ENCODE measurements at regions not wholly inside any gene's neighbourhood (a gene's known extent, or its start where the extent isn't known, plus 50 kb on each side); places are given as distances from the start of the nearest gene placed in this dataset.
"Not testable (repeated sequence)": the region's sequence is repeated elsewhere in the genome, so short reads cannot be mapped to it uniquely, and the experiment has no call there.

DNA sequence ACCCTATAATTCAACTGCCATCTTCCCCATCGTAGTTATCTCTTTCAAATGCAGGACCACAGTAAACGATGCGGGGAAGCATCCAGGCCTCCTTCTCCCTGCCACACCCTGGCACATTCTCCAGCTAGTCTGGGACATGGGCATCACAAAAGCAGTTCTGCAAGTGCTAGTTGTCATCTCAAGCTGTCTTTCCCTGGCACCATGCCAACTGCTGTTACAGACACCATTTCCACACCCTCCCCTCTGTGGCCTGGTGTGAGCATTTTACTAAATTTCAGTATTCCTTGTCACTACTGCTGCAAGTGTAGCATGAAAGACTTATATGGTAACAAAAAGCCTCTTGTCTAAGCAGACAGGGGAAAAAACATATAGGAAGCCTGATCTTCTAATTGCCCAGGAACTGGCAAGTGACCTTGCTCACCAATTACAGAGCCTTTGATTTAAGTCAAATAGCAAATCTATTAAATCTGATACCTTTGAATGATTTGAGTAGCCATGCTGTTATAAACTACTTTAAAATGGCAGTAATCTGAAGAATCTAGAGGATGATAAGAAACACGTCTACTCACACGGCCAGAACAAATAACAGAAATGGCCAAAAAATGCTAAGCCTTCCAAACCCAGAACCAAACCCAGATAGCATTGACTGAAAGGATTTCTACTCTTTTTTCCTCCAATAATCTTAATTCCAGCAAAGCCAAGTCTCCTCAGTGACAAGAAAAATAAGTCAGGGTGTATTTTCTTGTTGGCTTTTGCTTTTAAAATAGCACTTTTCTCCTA, 179.0 kb downstream of the NUFIP1 start:
- DNase-seq: no peak

DNA sequence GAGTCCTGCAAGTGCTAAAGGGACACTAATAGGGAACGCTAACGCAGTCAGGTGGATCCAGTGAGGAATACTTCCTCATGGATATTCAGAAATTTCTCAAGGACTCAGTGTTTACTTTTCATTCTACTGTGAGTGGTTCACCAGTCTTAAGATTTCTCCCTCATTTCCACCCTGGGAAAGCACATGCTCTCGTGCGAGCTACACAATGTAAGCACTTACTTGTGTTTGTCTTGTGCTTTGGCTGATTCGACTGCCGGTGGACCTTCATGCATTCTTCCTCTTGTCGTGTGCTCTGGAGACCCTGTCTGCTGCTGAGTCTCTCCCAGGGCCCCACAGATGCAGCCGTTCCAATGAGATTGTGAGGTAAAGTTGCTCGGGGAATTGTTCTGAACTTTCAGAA, 180.1 kb downstream of the NUFIP1 start:
- DNase-seq: no peak

DNA sequence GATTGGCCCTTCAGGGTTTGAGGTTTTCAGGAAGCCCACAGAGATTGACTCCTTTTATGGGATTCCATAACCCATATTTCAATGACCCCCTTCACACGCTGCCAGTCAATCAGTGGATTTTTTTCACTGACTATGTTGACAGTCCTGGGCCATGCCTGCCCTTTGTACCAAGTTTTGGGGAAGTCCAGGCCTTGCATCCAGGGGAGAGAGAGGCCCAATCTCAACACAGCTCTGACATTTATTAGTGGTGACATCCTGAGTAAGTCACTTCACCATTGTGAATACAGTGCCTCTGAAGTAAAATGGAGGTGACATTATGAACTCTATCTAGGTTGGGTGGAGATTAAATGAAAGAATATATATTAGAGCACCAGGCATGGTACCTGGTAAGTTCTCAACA, 181.1 kb downstream of the NUFIP1 start:
- DNase-seq: no peak

DNA sequence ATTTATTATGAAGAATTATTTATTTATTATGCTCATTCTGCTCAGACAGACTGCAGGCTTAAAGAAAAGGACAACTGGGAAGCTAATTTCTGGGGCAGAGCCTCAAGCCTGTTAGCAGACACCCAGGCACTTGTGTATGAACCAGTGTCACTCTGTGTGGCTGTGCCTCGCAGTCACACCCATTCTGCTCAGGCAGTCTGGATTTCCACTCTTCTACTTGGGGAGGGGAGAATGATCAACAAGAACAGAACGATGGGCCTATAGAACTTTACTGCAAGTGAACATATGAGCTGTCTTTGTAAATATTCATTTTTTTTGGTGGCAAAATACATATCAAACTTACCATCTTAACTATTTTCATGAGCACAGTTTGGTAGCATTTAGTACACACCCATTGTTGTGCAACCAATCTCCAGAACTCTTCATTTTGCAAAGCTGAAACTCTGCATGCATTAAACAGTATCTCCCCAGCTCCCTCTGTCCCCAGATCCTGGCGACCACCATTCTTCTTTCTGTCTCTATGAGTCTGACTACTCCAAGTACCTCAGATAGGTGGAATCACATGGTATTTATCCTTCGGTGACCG, 181.7 kb downstream of the NUFIP1 start:
- no peak for DNase-seq

DNA sequence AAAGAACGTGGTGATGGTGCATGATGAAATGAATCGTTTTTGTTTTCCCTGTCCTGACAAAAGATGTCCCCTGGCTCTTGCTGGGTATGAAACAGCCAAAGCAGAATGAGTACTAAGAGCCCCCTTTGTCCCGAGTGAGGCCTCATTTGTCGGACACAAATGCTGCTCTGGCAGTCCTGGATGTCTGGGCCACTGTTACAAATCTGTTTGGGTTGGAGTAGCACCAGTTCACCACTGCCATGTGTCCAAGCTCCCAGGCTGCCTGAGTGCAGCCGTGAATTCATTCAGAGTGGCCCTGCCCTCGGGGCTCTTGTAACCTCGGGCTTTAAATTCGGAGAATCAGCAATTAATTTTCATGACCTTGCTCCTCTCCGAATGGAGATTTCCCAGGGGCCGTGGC, 182.4 kb downstream of the NUFIP1 start:
- DNase-seq: no peak

DNA sequence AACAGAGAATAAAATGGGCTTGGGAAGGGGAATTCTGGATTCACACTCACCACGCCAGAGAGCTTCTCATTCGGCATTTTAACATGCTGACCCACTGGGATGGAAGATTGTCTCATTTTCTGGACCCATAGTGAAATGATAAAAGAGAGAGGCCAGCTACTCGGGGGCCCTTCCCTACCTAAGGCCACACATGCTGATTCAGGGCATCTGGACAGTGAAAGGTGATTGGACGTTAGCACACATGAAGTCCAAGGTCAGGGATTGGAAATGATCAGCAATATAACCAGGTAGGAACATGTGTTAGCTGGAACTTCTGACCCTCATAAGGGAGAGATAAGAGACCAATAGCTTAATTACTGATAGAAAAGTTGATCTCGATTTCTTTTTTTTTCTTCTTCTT, 183.7 kb downstream of the NUFIP1 start:
- DNase-seq: no peak

DNA sequence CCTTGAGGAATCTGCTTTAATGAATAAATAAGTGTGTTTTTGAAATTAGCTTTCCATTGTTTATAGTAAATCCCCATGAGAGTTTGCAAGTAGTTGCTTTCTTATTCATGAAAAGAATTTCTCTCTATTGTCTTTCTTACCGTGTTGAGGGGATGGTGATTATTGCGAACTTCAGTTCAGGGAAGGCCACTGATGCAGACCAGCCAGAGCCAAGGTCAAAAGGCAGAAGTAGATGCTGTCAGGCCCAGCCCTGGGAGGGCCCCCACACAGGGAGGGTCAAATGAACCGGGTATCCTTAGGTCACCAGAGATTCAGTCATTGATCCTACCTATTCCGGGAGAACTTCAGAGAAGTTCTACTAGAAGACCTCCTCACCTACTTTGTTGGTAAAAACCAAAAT, 185.9 kb downstream of the NUFIP1 start:
- no peak for DNase-seq

DNA sequence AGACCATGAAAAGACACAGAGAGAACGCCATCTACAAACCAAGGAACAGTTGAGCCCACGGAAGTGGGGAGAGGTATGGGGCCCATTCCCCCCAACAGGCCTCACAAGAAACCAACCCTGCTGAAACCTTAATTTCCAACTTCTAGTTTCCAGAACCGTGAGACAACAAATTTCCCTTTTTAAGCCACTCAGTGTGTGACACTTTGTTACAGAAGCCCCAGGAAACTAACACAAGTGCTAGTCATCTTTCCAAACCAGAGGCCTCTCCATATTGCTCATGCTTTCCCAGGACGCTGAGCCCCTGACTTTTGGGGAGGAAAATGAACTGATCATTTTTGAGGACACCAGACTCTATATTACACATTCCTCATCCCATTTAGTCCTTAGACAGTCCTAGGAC, 186.8 kb downstream of the NUFIP1 start:
- DNase-seq: no peak

DNA sequence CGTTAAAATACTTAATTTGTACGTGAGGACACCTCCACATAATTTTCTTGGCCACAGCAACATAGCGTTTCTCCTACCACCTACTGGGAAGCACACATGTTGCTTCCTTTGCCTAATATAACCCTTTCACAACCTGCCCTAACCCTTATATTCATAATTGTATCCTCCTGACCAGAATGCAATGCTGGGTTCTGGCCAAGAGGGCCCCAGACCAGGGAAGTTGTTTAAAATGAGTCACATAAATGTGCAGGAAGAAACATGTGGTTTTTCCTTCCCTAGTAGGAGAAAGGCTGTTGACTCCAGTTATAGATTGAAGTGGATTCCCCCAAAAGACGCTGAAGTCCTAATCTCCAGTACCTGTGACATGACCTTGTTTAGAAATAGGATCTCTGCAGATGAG, 187.3 kb downstream of the NUFIP1 start:
- no peak for DNase-seq

DNA sequence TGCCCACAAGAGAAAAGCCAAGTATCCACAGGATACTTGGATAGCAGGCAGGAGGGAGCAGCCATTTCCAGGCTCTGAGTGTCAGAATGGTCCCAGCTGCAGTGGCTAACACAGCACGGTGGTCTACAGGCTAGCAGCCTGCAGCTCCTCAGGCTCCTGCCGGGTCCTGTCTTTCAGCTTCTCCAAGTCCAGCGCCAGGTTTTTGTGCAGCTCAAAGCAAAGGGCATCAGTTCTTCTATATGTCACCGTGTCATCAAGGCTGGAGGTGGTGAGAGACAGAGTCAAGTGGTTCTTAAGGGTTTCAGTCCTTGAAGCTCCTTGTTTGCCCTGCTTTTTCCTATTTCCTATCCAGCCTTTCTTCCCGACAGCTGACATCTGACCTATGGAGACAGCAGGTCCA, 188.6 kb downstream of the NUFIP1 start:
- no peak for DNase-seq

DNA sequence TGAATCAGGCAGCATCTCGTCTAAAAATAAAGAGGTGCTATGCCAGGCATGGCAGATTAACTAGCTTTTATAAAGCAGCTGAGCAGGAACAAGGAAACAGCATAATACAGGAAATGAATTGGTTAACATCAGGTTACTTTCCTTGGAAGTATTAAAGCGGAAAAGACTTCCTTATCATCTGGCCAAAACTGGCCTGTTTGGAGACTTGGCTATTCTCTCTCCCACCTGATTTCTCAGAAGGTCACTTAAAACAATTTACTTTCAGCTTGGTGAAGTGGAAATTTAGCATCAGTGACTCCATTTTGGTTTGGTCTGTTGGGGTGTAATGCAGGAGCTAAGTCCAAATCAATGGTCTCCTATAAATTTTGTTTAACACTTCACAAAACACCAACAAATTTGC, 191.6 kb downstream of the NUFIP1 start:
- no peak for DNase-seq

DNA sequence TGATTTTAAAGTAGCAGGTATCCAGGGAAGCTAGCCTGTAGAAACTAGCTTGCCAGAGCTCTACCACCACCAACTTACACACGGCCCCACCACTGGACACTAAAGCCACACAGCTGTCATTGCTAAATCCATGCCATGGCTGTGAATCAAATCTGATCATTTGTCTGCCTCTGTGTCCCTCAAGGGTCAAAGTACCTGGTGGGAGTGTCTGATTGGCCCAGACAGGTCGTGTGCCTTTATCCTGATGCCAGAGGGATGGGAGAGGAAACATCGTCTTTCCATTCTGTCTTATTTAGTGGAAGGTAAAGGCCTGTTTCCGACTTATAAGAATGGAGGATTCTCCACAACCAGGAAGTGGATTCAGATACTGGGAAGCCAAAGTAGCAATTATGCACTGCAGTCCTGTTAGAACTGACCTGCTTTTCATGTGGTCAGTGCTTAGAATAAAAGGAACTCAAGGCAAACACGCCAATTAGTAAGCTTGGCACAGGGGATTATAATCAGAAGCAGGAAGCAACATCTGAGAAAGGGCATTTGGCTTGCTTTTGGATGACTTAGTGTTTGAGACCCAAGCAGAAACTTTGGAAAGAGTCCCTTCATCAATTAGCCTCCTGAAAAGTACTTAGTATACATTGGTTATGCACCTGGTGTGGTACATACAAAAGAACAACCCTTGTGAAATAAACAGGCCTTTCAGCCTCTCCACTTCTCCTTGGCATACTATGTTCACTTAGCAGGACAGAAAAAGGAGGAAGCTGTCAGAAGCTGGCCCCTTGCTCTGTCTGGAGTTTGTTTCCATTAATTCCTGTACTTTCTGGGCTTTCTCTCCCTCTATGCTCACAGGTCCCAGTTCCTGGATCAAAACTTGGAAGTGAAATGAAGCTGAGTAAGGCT, 192.4 kb downstream of the NUFIP1 start:
- DNase-seq: no peak

DNA sequence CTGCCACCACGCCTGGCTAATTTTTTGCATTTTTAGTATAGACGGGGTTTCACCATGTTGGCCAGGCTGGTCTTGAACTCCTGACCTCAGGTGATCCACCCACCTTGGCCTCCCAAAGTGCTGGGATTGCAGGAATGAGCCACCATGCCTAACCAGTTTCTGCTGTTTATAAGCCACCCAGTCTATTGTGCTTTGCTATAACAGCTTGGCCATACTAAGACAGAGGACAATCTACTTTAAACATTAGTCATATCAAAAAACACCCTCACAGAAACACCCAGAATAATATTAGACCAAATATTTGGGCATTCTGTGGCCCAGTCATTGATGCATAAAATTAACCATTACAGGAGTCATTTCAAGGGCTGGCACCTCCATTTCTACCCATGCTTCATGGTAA, 193.2 kb downstream of the NUFIP1 start:
- DNase-seq: not testable (repeated sequence)

DNA sequence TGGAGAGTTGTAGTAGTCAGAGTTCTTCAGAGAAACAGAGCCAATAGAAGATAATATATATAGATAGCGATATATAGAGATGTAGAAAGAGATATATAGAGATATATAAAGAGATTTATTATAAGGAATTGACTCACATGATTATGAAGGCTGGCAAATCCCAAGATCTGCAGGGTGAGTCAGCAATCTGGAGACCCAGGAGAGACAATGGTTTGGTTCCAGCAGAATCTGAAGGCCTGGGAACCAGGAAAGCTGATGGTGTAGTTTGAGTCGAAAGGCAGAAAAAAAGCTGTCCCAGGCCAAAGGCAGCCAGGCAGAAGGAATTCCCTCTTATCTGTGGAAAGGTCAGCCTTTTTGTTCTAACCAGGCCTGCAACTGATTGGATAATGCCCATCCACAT, 194.1 kb downstream of the NUFIP1 start:
- no peak for DNase-seq

DNA sequence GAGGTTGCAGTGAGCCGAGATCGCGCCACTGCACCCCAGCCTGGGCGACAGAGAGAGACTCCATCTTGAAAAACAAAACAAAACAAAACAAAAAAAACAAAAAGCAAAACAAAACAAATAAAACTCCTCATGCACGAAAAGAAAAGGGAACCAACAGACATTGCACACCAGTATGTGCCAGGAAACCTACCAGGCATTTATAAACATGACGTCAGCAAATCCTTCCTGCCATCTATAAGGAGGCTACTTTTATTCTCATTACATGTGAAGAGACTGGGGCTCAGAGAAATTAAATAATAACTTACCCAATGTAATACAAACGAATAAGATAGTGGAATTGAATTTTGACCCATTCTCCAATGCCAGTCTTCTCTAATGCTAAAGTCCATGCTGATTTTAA, 197.2 kb downstream of the NUFIP1 start:
- no peak for DNase-seq

DNA sequence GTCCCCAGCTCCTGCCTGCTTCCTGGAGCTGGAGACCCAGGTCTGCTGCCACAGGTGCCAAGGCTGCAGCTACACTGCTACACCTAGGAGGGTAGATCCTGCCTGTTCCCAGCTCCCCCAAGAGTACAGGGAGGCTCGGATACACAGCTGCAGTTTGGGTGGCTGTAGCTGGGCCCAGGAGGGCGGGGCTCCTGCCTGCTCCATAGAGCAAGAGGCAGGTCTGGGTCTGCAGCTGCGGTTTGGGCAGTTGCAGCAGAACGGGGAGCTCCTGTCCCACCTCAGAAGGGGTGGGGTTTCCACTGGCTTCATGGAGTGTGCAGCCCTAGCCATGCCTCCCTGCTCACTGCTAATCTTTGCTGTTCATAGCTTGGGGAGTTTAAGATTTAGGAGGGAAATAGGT, 199.0 kb downstream of the NUFIP1 start:
- no peak for DNase-seq

DNA sequence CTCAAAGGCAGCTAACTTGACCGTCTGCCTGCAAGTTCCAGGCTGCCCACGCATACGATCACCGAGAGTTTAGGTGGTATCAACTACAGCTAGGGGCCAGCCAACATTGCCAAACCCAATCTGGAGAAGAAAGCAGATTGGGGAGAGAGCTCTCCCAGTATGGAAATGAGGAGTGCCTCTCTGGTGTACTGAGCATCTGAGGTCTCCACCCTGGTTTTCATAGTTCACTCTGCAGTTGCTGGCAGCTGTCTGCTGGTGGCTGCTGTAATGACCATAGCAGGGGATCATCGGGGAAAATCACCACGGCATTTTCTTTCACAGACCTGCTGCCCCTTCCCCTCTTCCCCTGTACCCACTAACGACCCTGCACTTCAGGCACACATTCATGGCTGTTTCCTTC, 201.7 kb downstream of the NUFIP1 start:
- DNase-seq: no peak

DNA sequence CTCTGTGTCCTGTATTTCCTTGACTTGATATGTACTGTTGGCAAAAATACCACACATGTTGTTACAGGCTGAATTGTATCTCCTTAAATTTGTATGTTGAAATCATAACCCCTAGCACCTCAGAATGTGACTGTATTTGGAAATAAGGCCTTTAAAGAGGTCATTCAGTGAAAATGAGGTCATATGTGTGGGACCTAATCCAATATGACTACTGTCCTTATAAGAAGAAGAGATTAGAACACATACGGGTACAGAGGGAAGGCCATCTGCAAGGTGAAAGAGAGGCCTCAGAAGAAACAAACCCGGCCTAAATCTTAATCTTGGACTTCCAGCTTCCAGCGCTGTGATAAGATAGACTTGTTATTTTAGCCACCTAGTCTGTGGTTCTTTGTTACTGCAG, 202.5 kb downstream of the NUFIP1 start:
- DNase-seq: no peak

DNA sequence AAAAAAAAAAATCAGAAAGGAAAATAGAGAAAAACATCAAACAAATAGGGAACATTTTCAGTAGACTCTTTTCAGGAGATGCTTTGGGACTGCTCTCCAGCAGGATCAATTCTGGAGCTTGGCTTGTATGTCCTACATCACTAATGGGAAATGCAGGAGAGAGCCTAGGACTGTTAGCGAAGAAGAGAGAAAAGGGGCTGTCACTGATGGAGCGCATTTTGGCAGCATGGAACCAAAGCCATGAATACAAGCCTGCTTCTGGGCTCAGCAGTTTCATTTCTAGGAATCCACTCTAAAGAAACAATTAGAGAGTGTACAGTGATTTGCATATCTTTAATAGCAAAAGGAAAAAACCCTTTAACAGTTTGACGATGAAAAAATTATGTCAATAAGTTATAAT, 203.9 kb downstream of the NUFIP1 start:
- no peak for DNase-seq

DNA sequence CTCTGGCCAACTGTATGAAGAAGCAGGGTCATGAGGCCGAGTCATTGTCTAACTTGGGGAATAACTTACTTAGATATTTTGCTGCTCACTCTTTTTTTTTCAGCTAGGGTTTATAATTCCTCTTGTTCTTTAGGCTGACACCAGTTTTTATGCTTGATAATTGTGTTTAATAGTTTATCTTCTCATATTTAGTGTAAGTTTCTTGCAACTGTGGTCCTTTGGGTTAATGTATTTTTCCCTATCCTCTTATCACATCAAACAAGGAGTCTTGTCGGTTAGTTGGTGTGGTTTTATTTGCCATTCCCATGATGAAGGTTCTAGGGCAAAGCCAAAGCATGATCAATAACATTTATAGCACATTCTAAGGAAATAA, 204.6 kb downstream of the NUFIP1 start:
- no peak for DNase-seq

DNA sequence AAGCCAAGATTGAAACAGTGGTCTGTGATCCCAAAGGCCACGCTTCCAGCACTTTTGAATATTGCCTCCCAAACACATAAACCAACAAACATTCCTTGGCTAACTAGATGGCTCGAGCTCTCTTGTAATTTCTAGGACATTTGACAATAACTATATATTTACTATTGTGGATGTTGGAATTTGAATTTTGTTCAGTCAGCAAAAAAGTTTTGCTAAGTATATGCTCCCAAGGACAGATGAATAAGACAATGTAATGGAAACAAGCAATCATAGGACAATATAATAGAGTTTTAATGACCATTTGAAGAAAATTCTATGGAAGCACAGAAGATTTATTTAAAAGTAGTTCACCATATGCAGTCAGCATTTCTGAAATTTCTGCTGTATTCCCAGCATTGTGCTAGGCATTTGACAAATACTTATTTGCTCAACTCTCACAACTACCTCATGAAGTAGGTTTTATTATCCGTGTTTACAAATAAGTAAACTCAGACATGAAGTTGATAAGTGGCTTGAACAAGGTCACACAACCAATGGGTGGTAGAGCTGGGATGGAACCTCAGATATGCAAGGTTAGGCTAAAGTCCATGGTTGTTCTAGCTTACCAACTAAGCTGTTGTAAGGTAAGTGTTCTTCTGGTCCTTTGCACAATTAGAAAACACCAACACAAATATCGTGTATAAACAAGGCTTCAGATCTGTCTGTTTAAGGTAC, 205.1 kb downstream of the NUFIP1 start:
- DNase-seq: no peak

DNA sequence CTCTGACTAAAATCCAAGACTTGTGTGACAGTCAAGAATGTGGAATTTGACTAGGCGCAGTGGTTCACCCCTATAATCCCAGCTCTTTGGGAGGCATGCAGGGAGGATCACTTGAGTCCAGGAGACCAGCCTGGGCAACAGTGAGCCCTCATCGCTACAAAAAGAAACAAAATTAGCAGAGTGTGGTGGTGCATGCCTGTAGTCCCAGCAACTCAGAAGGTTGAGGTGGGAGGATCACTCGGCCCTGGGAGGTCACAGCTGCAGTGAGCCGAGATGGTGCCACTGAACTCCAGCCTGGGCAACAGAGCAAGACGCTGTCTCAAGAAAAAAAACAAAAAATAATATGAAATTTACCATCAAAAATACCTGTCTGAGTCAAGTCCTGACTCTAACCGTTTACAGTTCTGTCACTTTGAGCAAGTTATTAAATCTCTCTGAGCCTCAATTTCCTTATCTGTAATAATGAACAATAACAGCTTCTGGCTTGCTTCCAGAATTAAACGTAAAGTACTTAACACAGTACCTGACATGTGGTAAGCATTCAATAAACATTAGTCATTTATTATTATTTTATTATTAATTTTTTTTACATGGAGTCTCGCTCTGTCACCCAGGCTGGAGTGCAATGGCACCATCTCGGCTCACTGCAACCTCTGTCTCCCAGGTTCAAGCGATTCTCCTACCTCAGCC, 204.6 kb upstream of the TSC22D1 start:
- DNase-seq: no peak

All from NCI-H2081 treated with DMSO at 0.1 percent for 48 hours (cell line).